ENCODE measurements at regions not wholly inside any gene's neighbourhood (a gene's known extent, or its start where the extent isn't known, plus 50 kb on each side); places are given as distances from the start of the nearest gene placed in this dataset.

DNA sequence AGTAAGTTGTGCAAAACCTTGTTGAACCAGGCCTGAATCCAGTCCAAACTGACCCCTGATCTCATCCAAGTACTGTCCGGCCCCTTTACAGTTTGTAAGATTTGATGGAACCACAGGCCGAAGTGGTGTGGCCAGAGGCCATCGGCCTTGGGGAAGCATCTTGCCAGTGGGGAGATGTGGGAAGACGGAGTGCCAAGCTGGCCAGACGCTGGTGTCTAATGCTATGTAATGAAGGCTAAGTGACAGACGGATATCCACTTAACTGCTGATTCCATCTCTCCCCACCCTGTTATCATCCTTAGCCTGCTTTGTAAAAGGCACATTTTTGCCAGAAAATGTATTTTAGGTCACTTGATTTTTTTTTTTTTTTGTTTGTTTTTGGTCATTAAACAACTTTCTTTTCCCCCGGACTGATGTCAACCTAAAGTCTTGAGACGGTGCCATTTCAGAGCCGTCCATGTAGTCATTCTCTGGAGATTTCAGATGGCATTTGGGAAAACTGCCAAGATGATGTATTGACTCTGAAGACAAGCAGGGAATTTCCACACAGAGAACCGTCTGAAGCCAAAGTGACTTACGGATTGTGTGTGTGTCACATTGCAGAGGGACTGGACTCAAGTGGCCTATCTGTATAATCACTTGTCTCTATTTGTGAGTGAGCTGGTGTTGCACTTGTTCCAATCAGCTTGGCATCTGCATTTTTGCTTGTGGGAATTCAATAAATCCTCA, 86.5 kb upstream of the MANSC4 start:
- TF ChIP-seq, protein P1, sequence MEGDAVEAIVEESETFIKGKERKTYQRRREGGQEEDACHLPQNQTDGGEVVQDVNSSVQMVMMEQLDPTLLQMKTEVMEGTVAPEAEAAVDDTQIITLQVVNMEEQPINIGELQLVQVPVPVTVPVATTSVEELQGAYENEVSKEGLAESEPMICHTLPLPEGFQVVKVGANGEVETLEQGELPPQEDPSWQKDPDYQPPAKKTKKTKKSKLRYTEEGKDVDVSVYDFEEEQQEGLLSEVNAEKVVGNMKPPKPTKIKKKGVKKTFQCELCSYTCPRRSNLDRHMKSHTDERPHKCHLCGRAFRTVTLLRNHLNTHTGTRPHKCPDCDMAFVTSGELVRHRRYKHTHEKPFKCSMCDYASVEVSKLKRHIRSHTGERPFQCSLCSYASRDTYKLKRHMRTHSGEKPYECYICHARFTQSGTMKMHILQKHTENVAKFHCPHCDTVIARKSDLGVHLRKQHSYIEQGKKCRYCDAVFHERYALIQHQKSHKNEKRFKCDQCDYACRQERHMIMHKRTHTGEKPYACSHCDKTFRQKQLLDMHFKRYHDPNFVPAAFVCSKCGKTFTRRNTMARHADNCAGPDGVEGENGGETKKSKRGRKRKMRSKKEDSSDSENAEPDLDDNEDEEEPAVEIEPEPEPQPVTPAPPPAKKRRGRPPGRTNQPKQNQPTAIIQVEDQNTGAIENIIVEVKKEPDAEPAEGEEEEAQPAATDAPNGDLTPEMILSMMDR (IDR thresholded peaks at IDR 0.05): no peak
- TF ChIP-seq FOXM1 (IDR thresholded peaks at IDR 0.05; ENCODE audit: low read depth) (no peak), CHD2 (IDR thresholded peaks at IDR 0.05; ENCODE audit: low read length, partially characterized antibody) (no peak), POLR2AphosphoS5 (IDR thresholded peaks at IDR 0.05; ENCODE audit: low read depth, low read length) (no peak)
- TF ChIP-seq, protein P2, sequence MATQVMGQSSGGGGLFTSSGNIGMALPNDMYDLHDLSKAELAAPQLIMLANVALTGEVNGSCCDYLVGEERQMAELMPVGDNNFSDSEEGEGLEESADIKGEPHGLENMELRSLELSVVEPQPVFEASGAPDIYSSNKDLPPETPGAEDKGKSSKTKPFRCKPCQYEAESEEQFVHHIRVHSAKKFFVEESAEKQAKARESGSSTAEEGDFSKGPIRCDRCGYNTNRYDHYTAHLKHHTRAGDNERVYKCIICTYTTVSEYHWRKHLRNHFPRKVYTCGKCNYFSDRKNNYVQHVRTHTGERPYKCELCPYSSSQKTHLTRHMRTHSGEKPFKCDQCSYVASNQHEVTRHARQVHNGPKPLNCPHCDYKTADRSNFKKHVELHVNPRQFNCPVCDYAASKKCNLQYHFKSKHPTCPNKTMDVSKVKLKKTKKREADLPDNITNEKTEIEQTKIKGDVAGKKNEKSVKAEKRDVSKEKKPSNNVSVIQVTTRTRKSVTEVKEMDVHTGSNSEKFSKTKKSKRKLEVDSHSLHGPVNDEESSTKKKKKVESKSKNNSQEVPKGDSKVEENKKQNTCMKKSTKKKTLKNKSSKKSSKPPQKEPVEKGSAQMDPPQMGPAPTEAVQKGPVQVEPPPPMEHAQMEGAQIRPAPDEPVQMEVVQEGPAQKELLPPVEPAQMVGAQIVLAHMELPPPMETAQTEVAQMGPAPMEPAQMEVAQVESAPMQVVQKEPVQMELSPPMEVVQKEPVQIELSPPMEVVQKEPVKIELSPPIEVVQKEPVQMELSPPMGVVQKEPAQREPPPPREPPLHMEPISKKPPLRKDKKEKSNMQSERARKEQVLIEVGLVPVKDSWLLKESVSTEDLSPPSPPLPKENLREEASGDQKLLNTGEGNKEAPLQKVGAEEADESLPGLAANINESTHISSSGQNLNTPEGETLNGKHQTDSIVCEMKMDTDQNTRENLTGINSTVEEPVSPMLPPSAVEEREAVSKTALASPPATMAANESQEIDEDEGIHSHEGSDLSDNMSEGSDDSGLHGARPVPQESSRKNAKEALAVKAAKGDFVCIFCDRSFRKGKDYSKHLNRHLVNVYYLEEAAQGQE (IDR thresholded peaks at IDR 0.05; ENCODE audit: low read depth, low read length): no peak

Measured in SK-N-SH (cell line).